K562 (cell line): ENCODE measurements at regions not wholly inside any gene's neighbourhood (a gene's known extent, or its start where the extent isn't known, plus 50 kb on each side); places are given as distances from the start of the nearest gene placed in this dataset.

Experiments
- ETV5 ChIP-seq: sonication (generic); formaldehyde crosslinking; IDR thresholded peaks from 2 replicates; pipeline ENCODE4 v1.4.0; 2020; ENCODE audit warnings: low read depth, mild to moderate bottlenecking, missing genetic modification reagents
- FOSL1 ChIP-seq: fragments of 200-800 bp; sonication (Bioruptor generic); conservative IDR thresholded peaks from 2 replicates; pipeline ENCODE4 v1.6.1; 2016; ENCODE audit warnings: missing genetic modification characterization, missing compliant biosample characterization
- TF ChIP-seq, protein P1 (sequence below), 2 experiments: fragments of 450-650 bp; conservative IDR thresholded peaks; 2 replicates each; pipeline ENCODE4 v1.6.1; 2017; ENCODE audit warnings: mild to moderate bottlenecking in 2 of 2, moderate library complexity in 2 of 2
- TF ChIP-seq, protein P2 (sequence below), 2 experiments: fragments of 450-650 bp in 1 of 2; sonication (generic) in 1 of 2; formaldehyde crosslinking; conservative IDR thresholded peaks; 2 replicates each; pipeline versions ENCODE4 v1.4.0 to v1.8.1; 2020 to 2022; ENCODE audit warnings: mild to moderate bottlenecking in 1 of 2, missing genetic modification reagents in 1 of 2
- TF ChIP-seq, protein P3 (sequence below): fragments of 450-650 bp; IDR thresholded peaks from 2 replicates; pipeline ENCODE4 v1.6.1; 2018; ENCODE audit not compliant: partially characterized antibody

DNA sequence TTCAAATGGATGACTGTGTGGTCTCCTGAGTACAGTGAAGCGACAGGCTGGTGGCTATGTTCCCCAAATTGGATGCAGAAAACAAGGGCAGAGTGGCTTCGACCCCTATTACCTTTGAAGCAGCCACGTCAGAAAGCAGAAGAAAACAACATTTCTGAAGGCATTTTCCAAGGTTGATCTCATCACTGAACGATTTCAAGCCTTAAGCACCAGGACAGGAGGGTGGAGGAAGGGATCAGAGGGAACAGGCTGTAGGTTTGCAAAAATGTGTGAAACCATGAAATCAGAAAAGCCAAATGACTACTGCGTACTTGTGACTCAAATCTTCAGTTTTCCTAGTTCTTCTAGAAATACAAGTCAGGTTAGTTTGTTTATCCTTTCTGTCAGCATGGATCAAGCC, 181.0 kb upstream of the TMEM106B start:
- TF ChIP-seq, protein P1, sequence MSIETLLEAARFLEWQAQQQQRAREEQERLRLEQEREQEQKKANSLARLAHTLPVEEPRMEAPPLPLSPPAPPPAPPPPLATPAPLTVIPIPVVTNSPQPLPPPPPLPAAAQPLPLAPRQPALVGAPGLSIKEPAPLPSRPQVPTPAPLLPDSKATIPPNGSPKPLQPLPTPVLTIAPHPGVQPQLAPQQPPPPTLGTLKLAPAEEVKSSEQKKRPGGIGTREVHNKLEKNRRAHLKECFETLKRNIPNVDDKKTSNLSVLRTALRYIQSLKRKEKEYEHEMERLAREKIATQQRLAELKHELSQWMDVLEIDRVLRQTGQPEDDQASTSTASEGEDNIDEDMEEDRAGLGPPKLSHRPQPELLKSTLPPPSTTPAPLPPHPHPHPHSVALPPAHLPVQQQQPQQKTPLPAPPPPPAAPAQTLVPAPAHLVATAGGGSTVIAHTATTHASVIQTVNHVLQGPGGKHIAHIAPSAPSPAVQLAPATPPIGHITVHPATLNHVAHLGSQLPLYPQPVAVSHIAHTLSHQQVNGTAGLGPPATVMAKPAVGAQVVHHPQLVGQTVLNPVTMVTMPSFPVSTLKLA (conservative IDR thresholded peaks at IDR 0.05) = no peak
- TF ChIP-seq ETV5 (CRISPR knock-in tag) (no peak), FOSL1 (no peak)
- TF ChIP-seq, protein P2, sequence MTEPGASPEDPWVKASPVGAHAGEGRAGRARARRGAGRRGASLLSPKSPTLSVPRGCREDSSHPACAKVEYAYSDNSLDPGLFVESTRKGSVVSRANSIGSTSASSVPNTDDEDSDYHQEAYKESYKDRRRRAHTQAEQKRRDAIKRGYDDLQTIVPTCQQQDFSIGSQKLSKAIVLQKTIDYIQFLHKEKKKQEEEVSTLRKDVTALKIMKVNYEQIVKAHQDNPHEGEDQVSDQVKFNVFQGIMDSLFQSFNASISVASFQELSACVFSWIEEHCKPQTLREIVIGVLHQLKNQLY (CRISPR knock-in tag; conservative IDR thresholded peaks at IDR 0.05) = no peak
- TF ChIP-seq, protein P3, sequence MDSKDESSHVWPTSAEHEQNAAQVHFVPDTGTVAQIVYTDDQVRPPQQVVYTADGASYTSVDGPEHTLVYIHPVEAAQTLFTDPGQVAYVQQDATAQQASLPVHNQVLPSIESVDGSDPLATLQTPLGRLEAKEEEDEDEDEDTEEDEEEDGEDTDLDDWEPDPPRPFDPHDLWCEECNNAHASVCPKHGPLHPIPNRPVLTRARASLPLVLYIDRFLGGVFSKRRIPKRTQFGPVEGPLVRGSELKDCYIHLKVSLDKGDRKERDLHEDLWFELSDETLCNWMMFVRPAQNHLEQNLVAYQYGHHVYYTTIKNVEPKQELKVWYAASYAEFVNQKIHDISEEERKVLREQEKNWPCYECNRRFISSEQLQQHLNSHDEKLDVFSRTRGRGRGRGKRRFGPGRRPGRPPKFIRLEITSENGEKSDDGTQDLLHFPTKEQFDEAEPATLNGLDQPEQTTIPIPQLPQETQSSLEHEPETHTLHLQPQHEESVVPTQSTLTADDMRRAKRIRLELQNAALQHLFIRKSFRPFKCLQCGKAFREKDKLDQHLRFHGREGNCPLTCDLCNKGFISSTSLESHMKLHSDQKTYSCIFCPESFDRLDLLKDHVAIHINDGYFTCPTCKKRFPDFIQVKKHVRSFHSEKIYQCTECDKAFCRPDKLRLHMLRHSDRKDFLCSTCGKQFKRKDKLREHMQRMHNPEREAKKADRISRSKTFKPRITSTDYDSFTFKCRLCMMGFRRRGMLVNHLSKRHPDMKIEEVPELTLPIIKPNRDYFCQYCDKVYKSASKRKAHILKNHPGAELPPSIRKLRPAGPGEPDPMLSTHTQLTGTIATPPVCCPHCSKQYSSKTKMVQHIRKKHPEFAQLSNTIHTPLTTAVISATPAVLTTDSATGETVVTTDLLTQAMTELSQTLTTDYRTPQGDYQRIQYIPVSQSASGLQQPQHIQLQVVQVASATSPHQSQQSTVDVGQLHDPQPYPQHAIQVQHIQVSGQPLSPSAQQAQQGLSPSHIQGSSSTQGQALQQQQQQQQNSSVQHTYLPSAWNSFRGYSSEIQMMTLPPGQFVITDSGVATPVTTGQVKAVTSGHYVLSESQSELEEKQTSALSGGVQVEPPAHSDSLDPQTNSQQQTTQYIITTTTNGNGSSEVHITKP = no peak
